T47D (cell line): ENCODE measurements at regions not wholly inside any gene's neighbourhood (a gene's known extent, or its start where the extent isn't known, plus 50 kb on each side); places are given as distances from the start of the nearest gene placed in this dataset.

Source experiments
- DNase-seq, 2 experiments: peaks; one replicate each; pipeline versions ENCODE4 v3.0.0 to v3.0.0-alpha.2; 2011 to 2012; ENCODE audit warnings: low read depth in 1 of 2, low spot score in 1 of 2
- JUND ChIP-seq: IDR thresholded peaks from 2 replicates; pipeline ENCODE4 v1.6.1; 2012; ENCODE audit warnings: low read depth
- in situ Hi-C: cut with HindIII; loops from 2 replicates; pipeline ENCODE4 v1.10.0; 2016; ENCODE audit warnings: low sequenced_read_pairs, low pct_unique_long_range_greater_than_20kb

- TF ChIP-seq JUND = no peak
These were observed 79.3 kb upstream of the FZD10 start for GRCh38 chr12:130083002-130083401.

GRCh38 chr12:130083734-130084133 lies 78.5 kb upstream of the FZD10 start:
- no peak for TF ChIP-seq JUND
- in situ Hi-C loops = no loop called here
- DNase-seq = no peak

More at GRCh38 chr12:130083002-130083401, 79.3 kb upstream of the FZD10 start:
- no peak for DNase-seq
- in situ Hi-C loops = no loop called here

DNA sequence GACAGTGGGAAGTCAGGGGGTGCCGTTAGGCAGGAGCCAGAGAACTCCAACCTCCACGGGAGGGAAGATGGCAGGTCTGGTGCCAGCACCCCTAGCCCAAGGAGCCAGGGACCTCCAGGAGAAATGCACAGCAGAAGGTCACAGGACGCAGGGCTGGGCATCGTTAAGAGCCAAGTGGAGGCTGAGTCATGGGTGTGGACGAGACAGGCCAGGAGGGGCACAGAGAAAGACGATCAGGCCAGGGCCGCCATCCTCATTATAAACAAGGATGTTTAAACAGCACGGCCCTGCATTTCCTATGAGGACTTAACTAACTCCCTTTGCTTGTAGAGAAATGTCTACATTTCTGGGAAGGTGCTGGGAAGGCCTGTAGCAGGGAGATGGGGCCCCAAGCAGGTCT lies 77.9 kb upstream of the FZD10 start:
- TF ChIP-seq JUND = no peak
- no peak for DNase-seq
- in situ Hi-C loops = no loop called here

DNA sequence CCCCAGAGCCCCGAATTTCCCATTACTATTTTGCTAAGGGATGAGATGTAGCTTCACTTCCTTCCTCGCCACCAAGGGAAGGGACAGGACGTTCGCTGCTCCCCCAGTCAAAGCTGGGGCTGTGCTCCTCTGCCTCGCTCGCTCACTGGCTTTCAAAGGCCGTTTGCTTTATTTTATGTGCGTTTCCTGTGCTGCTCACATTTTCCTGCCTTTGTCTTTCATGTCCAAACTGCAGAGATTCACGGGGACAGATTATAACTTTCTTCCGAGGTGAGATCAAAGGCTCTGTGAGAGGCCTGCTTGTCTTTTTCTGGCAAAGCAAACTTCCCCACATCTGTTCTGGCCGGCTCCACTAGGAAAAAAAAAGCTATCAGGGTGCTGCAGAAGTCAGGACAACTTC lies 76.0 kb upstream of the FZD10 start:
- in situ Hi-C loops = no loop called here
- no peak for DNase-seq
- TF ChIP-seq JUND = no peak

DNA sequence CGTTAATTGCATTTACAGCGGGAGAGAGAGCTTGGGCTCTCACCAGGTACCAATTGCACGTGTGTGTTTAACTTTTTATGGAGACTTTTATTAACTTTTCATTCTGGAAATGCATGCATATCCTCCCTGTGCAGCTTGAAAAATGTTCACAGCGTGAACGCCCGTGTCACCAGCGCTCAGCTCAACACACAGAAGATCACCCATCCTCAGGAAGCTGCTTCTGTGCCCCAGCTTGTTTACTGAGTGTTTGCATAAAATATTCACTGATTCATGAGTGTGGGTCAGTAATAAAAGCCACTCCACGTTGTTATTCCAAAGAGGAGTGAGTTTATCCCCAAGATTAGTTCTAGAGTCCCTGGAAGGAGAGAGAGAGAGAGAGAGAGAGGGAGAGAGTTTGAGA lies 75.5 kb upstream of the FZD10 start:
- TF ChIP-seq JUND = no peak
- no peak for DNase-seq
- in situ Hi-C loops = no loop called here

GRCh38 chr12:130087222-130087621 lies 75.0 kb upstream of the FZD10 start:
- DNase-seq = no peak
- no peak for TF ChIP-seq JUND
- in situ Hi-C loops = no loop called here

GRCh38 chr12:130088504-130088903 lies 73.8 kb upstream of the FZD10 start:
- no peak for DNase-seq
- no peak for TF ChIP-seq JUND
- in situ Hi-C loops = no loop called here

- in situ Hi-C loops = no loop called here
- no peak for TF ChIP-seq JUND
- no peak for DNase-seq
These were observed 71.7 kb upstream of the FZD10 start for GRCh38 chr12:130090542-130090941.

DNA sequence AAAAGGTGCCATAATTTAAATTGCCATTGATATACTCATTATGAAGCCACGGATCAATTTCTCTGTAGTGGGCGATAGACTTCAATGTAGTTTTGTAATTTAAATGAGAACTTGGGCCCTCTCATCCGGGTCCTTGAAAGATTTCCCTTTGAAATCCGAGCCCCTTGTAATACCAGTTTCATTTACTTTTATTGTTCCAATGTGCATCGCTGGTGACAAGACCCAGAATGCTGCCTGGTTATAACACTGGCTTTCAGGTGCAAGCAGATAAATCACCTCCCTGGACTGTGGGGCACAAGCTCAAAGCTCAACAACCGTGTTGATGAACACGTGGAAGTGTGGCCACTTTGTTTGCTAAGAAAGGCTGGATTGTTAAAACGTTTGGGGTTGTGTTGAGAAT lies 68.9 kb upstream of the FZD10 start:
- no peak for TF ChIP-seq JUND
- no peak for DNase-seq
- in situ Hi-C loops = no loop called here

DNA sequence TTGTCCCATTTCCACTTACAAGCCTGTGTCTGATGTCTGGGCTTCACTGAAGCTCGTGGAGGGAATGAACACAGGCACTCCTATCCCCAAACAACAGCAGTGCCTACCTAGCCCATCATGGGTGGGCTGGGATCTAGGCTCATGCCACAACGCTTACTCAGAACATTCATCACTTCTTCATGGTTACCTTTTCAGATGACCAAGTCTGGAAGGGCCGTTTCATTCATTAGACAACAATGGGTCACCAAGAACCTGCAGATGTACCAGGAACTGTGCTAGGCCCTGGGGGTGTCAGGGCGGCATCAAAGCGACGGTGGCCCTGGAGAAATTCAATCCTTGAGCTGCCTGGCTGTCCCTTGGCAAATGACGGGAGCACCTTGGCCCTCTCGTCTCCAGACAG lies 64.9 kb upstream of the FZD10 start:
- in situ Hi-C loops = no loop called here

GRCh38 chr12:130097798-130098255 lies 64.4 kb upstream of the FZD10 start:
- DNase-seq = peak in 1 of 2 experiments; percentile 81
- no peak for TF ChIP-seq JUND
- in situ Hi-C loops = no loop called here

More for the DNA sequence above, 64.9 kb upstream of the FZD10 start:
- TF ChIP-seq JUND = no peak
- DNase-seq = no peak

DNA sequence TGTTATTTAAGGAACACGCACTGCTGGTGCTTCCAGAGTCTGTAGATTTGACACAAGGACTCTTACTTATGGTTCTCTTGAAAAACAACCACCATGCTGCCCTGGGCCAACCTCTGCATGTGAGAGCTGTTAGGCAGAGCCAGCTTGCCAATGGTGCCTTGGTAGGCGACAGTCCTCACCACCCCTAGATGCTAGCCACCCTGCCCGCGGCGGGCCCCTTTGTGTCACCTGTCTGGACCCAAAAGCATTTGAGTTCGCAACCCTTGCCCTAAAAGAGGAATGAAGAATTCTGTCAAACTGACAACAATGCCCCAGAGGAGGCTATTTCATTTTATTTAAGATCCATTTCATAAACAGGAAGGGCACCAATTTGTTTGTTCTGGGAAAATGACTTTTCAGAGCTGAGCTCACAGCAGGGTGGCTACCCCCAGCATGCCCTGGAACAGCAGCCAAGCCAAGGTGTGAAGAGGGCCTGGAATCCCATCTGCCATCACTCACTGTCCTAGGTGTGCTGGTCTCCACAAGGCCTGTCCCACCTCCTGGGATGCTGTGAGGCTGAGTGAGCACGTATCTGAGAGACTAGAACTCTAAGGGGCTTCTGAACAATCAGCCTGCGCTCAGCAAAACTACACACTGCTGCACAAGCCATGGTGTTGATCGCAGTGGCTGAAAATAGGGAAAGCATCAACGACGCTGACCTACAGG lies 63.8 kb upstream of the FZD10 start:
- DNase-seq = no peak
- TF ChIP-seq JUND = no peak
- in situ Hi-C loops = no loop called here

GRCh38 chr12:130100634-130101362 lies 61.5 kb upstream of the FZD10 start:
- in situ Hi-C loops = no loop called here
- no peak for DNase-seq
- TF ChIP-seq JUND = no peak

DNA sequence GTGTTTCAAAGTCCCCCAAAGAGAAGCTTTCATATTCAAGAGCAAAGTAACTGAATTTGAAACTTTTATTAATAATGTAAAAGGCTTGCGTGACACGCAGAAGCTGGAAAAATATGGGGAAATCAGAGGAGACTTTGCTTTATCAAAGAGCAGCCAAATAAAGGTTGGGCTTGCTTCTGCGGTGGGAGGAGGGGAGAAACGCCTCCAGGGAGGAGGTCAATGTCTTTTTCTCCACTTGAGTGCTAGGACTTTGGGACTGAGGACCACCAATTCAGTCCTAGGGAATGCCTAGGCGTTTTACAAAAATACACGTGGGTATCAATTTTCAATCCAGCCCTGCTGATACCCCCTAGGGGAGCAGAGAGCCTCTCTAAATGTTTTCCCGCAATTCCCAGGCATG lies 60.9 kb upstream of the FZD10 start:
- in situ Hi-C loops = no loop called here
- no peak for DNase-seq
- TF ChIP-seq JUND = no peak
